GM21381 (cell line): ENCODE measurements at regions not wholly inside any gene's neighbourhood (a gene's known extent, or its start where the extent isn't known, plus 50 kb on each side); places are given as distances from the start of the nearest gene placed in this dataset.

ENCODE experiments used
- ATAC-seq: cut with Tn5 transposase; IDR thresholded peaks from one replicate; pipeline ENCODE4 v1.9.1; 2021; ENCODE audit warnings: mild to moderate bottlenecking, moderate library complexity; ENCODE audit not compliant: unreplicated experiment

GRCh38 chr4:83870328-83870950 is 334.5 kb downstream of the GPAT3 start:
- no peak for ATAC-seq

GRCh38 chr4:83866834-83867621 is 331.1 kb downstream of the GPAT3 start:
- no peak for ATAC-seq

DNA sequence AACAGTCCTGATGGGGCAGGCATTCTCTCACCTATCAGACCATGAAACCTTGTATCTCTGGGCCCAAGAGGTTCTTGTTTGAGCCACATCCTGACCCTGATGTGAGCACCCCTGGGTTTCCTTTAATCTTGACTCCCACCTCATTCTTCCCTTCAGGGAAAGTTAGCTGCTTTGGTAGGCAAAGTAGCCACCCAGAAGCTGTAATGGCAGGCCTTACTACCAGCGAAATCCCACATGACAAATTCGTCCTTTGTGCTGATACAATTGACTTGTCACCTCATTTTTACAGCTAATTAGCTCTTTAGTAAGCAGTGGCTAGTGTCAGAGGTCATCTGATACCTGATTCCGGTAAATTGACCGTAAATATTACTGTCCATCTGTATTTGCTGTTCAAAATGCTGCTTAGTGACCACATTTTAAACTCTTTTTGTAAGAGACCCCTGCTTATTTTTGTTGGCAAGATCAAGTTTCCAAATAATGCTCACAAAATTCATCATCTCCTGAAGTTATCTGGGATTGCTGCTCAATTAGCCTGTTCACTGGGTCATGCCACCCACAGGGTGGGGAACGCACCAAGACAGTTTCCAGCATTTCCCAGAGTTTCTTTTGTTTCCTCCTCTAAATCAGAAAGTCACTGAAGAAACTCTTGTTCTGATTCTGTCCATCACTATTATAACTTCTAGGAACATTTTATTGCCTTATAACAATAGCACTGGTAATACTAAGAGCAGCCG is 329.7 kb downstream of the GPAT3 start:
- no peak for ATAC-seq

DNA sequence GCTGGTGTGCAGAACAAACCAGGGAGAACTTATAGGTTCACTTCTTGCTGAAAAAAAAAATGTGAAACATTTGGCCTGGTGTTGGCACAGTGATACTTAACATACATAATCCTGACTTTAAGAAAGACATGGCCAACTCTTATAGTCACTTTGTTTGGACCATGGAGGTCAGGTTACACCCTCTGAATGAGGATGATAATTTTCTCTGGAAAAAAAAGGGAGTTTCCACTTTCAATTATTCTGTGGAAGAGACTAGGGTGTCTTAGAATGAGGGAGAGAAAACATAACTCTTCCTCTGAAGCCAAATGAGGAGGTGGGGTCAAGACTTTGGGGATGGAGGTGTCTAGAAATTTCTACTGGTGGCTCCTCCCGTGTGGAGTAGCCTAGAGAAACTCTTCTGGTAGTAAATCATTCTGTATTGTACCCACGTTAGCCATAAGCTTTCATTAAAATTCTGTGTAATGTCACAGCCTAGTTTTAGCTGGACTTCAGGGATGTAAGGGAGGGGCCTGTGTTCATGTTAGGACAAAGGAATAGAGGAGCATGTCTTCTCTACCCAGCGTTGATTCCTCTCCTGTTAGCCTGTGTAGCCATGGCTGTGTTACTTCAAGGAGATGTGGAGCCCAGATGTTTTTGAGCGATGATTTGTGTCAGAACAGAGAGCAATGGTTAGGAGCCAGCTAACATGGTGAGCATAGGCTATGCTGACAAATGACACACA is 328.3 kb downstream of the GPAT3 start:
- no peak for ATAC-seq

DNA sequence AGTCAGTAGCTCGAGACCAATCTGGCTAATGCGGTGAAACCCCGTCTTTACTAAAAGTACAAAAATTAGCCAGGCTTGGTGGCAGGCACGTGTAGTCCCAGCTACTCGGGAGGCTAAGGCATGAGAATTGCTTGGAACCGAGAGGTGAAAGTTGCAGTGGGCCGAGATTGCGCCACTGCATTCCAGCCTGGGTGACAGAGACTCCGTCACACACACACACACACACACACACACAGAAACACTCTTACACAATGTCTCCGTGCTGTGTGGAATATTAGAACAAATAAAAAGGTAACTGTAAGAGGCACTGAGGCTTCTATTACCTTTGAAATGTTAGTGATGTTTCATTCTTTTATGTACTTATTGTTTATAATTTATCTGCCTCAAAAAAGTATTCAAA is 326.6 kb downstream of the GPAT3 start:
- ATAC-seq: no peak

- no peak for ATAC-seq
Measured at GRCh38 chr4:83860200-83860599, 324.3 kb downstream of the GPAT3 start.

DNA sequence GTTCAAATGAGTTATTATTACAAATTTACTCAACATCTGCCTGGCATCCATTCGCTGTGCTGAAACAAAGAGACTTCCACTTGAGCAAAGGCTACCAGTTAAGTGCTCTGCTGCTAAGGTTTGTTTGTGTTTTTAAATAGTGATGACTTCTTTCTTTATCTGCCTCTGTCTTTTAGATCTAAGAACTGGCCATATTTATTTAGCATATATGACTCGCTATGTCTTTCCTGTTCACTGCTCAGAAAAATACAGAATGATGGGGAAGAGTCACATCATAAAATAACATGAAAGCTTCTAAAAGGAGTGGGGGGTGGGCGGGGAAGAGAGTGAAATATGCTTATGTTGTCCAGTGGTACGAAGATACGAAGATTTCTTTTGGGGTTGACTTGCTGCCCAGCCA is 322.2 kb downstream of the GPAT3 start:
- ATAC-seq: no peak

DNA sequence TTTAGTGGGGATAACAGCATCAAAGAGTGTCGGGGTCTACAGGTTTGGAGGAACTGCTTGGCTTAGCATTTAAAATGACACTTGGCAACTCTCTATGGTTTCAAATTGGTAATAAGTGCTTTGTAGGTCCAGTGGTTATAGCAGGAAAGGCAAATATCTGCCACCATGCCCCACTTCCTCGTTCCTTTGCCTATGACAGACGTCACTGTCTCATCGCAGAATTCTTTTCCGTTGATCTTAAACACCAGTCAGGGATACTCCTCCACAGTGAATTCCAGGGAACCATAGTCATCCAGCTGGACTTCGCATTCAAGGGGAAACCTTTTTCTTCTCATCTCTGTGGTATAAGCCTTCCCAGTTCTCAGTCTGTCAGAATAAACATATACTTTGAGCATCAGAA is 319.1 kb downstream of the GPAT3 start:
- no peak for ATAC-seq

DNA sequence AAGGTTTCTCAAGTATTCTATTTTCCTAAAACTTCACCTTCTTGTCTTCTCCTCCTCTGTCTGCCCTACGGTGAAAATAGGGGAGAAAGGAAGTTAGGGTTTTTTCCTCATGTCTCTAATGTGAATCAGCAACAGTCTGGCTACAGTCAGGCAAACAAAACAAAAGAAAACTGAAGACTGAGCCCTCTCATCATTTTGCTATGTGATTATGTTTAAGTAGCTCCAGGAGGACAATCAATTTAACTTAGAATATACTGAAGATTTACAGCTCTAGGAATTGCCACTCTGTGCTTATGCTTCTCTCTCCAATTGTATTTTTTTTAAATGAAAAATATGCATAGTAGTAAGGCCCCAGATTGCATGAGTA is 316.2 kb downstream of the GPAT3 start:
- no peak for ATAC-seq

- no peak for ATAC-seq
Measured at GRCh38 chr4:83851261-83852084, 315.6 kb downstream of the GPAT3 start.

DNA sequence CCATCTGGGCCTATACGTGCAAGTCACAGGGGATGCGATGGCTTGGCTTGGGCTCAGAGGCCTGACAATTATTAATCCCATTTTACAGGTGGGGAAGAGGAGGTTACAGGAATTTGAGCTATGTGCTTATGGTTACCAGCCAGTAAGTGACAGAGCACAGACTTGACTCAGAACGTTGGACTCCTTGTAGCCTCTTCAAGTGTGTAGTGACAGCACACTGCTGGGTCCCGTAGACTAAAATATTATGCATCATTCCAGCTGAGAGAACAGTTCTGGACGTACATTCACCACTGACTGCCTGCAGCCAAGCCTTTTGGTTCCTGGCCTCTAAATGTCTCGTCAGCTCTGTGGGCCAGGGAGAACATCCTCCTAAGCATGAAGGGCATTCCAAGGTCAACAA is 314.5 kb downstream of the GPAT3 start:
- no peak for ATAC-seq

DNA sequence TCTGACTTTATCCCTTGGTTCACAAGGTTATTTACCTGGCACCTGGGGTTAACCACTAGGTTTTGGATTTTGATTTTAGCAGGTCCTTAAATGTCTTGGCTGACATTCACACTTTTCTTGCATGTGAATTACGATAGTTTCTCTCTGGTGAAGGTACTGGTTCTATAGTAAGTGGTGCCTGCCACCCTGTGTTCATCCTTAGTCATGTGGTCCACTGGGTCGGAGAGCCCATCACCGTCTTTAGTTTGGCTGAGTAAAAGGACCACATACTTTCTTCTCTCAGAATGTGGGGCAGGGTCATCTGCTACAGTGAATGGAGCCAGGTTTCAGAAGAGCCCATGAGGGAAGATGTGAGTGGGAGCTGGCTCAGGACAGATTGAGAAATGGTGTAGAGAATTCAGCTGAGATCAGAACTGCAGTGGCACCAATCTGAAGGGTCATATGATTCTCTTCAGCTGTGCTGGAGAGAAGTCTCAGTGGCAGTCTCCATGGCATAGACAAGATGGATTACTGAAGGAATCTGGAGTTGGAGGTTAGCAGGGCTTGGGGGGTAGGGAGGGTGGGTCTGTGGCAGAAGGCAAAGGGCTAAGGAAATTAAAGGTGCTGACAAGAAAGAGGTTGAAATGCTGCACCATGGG is 310.4 kb downstream of the GPAT3 start:
- ATAC-seq: no peak

DNA sequence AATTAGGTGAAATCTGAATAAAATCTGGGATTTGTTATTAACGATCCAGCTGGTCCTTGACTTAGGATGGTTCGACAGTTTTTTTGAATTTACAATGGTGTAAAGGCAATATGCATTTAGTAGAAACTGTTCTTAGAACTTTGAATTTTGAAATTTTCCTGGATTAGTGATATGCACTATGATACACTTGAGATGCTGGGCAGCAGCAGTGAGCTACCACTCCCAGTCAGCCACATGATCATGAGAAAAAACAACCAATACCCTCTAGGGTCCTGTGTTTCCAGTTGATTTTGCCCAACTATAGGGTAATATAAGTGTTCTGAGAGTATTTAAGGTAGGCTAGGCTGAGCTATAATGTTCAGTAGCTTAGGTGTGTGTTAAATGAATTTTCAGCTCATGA is 303.7 kb downstream of the GPAT3 start:
- ATAC-seq: no peak

DNA sequence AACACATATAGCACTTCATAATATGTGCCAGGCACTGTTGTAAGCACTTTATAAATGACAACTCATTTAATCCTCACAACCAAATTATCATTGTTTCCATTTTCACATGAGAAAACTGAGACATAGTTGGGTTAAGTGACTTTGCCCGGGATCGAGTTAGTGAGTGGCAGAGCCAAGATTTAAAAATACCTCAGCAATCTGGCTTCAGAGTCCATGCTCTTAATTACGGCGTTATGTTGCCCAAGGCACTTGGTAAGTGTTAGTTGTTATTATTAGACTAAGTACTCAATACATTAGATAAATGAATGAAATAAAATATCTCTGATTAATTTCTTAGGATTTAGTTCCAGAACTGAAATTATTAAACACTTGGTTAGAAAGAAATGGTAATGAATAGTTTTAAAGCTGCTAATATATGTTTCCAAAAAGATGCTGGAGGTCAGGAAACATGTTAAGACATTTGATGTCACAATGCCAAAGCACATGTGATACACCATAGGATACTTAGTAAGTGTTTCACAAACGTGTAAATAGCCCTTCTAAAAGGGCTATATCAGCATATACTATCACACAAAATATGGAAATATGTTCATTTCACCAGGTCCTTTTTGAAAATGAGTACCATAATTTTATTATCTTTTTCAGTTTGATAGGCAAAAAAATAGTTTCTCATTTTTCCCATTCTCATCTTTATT is 301.9 kb downstream of the GPAT3 start:
- ATAC-seq: no peak

DNA sequence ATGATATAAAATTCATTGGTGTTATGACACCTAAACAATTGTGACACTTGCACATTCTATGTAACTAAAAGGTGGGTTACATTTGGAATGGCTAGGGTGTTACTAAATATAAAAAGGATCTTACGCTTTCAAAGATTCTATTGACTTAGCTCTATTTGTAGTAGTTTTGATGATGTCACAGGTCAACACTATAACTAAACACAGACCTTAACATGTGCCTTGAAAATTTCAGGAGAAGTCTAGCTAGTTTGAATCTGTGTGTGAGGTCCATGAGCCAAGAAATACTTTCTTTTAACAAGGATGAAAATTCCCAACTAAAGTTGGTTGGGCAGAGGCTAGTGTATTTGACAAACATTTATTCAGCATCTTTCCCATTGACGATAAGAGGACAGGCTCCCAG is 298.0 kb downstream of the GPAT3 start:
- no peak for ATAC-seq

DNA sequence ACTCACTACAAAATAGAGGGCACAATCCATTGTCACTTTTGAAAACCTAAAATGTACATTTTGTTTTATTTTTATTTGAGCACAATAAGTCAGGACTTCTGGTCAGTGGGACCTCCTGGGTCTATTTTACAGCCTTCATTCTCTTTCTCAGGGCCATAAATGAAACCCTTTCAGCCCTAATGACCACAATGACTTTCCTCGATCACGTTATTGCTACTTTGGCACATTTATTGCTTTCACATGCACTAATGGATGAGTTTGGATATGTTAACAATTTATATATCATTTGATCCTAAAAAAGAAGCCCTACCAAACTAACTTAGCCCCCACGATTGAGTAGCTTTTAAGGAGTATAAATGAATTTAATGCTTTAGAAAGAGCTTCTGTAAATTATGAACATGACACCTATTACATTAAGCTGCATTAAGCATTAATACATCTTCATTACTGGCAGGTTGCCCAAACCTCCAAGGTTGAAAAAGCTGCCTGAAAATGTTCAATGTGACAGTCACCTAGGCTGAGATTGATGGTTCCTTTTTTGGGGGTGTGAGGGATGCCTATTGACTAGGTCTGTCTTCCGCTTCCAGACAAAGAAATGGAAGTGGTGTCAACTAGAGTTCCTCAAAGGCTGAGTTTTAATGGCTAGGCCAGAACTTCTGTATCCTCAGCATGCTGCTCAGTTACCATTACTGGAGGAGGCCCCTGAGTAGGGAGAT is 296.4 kb downstream of the GPAT3 start:
- ATAC-seq: no peak

GRCh38 chr4:83831588-83831987 is 295.7 kb downstream of the GPAT3 start:
- ATAC-seq: no peak

DNA sequence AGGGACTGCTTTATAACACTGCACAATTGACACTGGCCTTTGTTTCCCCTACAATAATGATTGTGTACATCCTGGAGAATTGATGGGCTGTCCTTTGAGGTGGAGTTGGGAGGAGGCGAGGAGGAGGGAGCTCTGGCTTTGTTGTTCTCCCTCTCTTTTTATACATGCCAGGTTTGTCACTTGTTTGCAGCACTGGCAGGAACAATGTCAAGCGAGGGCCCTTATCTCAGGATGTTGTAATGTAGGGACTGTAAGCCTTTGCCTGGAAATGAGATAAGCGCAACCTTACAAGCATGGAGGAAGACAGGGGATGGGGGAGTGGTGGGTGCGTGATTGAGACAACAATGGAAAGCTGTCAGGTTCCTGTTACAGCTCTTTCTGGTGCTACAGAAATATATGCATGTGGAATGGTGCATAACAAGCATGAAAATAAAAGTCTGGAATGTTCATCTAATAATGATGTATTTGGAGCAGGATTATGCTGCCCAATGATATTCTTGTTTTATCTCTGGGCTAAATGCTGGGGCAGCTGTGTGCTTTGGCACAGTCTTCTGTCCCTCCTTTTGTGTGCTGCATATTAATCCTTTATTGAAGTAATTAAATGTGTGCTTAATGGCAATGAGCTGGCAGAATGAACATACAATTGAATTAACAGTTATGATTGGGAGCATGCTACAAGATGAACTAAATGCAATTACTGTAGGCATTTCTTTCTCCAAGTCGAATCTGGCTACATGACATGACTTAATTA is 294.4 kb downstream of the GPAT3 start:
- ATAC-seq: no peak
